Karpas-422 (cell line): ENCODE measurements at regions not wholly inside any gene's neighbourhood (a gene's known extent, or its start where the extent isn't known, plus 50 kb on each side); places are given as distances from the start of the nearest gene placed in this dataset.
A peak's percentile ranks its signal among the peaks of the same experiment; 100 is the strongest.

ENCODE experiments used
- DNase-seq: peaks from one replicate; pipeline ENCODE4 v3.0.0-alpha.2; 2015
- H2AFZ ChIP-seq: fragments of 200-600 bp; sonication (generic); 2 replicates; pipeline ENCODE4 v1.6.1; 2014; ENCODE audit warnings: antibody characterized with exemption, low read length, mixed read lengths
- H3K27ac ChIP-seq: fragments of 200-600 bp; sonication (generic); 2 replicates; pipeline ENCODE4 v1.5.1; 2014; ENCODE audit warnings: mild to moderate bottlenecking, low read length, moderate library complexity
- H3K27me3 ChIP-seq: fragments of 200-600 bp; sonication (generic); 2 replicates; pipeline ENCODE4 v1.6.1; 2014; ENCODE audit warnings: low read length, mixed read lengths
- H3K36me3 ChIP-seq: fragments of 200-600 bp; sonication (generic); 2 replicates; pipeline ENCODE4 v1.6.1; 2014; ENCODE audit warnings: low read length, mixed read lengths; ENCODE audit not compliant: insufficient read depth
- H3K4me1 ChIP-seq: fragments of 200-600 bp; sonication (generic); 2 replicates; pipeline ENCODE4 v1.6.1; 2014; ENCODE audit warnings: mild to moderate bottlenecking, low read length, mixed read lengths
- H3K4me2 ChIP-seq: fragments of 200-600 bp; sonication (generic); 2 replicates; pipeline ENCODE4 v1.6.1; 2014; ENCODE audit warnings: low read length, low read depth, mild to moderate bottlenecking; ENCODE audit not compliant: poor library complexity, severe bottlenecking
- H3K4me3 ChIP-seq: fragments of 200-600 bp; sonication (generic); 2 replicates; pipeline ENCODE4 v1.5.1; 2014; ENCODE audit warnings: mild to moderate bottlenecking, antibody characterized with exemption, low read length, mixed read lengths
- H3K79me2 ChIP-seq: fragments of 200-600 bp; sonication (generic); 2 replicates; pipeline ENCODE4 v1.6.1; 2014; ENCODE audit warnings: mild to moderate bottlenecking, low read length, mixed read lengths
- H3K9ac ChIP-seq: fragments of 200-600 bp; sonication (generic); 2 replicates; pipeline ENCODE4 v1.6.0; 2014; ENCODE audit warnings: low read length
- H3K9me2 ChIP-seq: fragments of 200-600 bp; sonication (generic), shearing (Covaris generic); replicated peaks from 2 replicates; pipeline ENCODE4 v1.6.0; 2014; ENCODE audit warnings: mild to moderate bottlenecking, low read length, moderate library complexity; ENCODE audit not compliant: insufficient read depth
- H3K9me3 ChIP-seq: fragments of 300-700, 200-600 bp; sonication (generic); 2 replicates; pipeline ENCODE4 v1.6.1; 2014; ENCODE audit warnings: low read length, mixed read lengths
- H4K20me1 ChIP-seq: fragments of 200-600 bp; sonication (generic); 2 replicates; pipeline ENCODE4 v1.6.1; 2014; ENCODE audit warnings: mild to moderate bottlenecking, antibody characterized with exemption, low read length, low read depth; ENCODE audit not compliant: insufficient read depth

DNA sequence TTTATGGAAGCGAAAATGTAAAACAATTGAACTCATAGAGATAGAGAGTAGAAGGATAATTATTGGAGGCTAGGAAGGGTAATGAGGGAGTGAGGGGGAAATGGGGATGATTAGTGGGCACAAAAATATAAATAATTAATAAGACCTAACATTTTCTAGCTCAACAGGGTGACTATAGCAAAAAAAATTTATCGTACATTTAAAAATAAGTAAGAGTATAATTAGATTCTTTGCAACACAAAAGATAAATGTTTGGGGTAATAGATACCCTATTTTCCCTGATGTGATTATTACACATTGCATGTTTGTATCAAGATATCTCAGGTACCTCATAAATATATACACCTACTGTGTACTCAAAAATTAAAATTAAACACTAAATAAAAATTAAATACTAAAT is 1070.0 kb downstream of the LRFN5 start:
- H4K20me1 ChIP-seq, result no peaks in the 10 kb centered on the region
- DNase-seq, result no peak
- H3K4me1 ChIP-seq, result peaks cover 6% of the 10 kb centered on the region; the same call in 1 of the 2 replicates
- no peak overlapping the region for H3K27ac ChIP-seq
- H3K9ac ChIP-seq, result no peak overlapping the region
- H2AFZ ChIP-seq, result no peak overlapping the region
- H3K4me2 ChIP-seq, result no peak overlapping the region
- H3K79me2 ChIP-seq, result no peaks in the 10 kb centered on the region
- no peaks in the 10 kb centered on the region for H3K9me3 ChIP-seq
- H3K4me3 ChIP-seq, result no peak overlapping the region
- no peaks in the 10 kb centered on the region for H3K9me2 ChIP-seq
- no peaks in the 10 kb centered on the region for H3K27me3 ChIP-seq
- no peaks in the 10 kb centered on the region for H3K36me3 ChIP-seq

DNA sequence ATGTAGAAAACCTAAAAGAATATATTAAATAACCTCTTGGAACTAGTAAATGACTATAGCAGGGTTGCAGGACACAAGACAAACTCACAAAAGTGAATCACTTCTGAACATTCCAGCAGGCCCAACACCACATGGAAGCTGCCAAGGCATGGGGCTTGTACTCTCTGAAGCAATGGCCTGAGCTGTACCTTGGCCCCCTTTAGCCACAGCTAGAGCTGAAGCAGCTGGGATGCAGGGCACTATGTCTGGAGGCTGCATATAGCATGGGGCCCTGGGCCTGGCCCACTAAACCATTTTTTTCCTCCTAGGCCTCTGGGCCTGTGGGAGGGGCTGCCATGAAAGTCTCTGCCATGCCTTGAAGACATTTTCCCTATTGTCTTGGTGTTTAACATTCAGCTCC is 1067.3 kb downstream of the LRFN5 start:
- no peak overlapping the region for H3K4me2 ChIP-seq
- no peaks in the 10 kb centered on the region; the same call in 1 of the 2 replicates for H3K36me3 ChIP-seq
- no peaks in the 10 kb centered on the region for H3K9me2 ChIP-seq
- 0 out of 2 replicates have a peak overlapping the region, but pooled peaks have one; percentile 6 for H2AFZ ChIP-seq
- peaks cover 6% of the 10 kb centered on the region; the same call in 1 of the 2 replicates for H3K4me1 ChIP-seq
- H3K27ac ChIP-seq, result no peak overlapping the region
- H3K27me3 ChIP-seq, result no peaks in the 10 kb centered on the region
- no peak for DNase-seq
- H3K79me2 ChIP-seq, result no peaks in the 10 kb centered on the region
- no peak overlapping the region for H3K4me3 ChIP-seq
- no peaks in the 10 kb centered on the region; the same call in 1 of the 2 replicates for H3K9me3 ChIP-seq
- H3K9ac ChIP-seq, result no peak overlapping the region
- H4K20me1 ChIP-seq, result no peaks in the 10 kb centered on the region

GRCh38 chr14:42671636-42672035 is 1065.0 kb downstream of the LRFN5 start:
- no peak overlapping the region for H3K4me2 ChIP-seq
- H3K27ac ChIP-seq, result no peak overlapping the region
- H3K27me3 ChIP-seq, result no peaks in the 10 kb centered on the region
- H3K9me2 ChIP-seq, result no peaks in the 10 kb centered on the region
- no peaks in the 10 kb centered on the region; the same call in 1 of the 2 replicates for H3K36me3 ChIP-seq
- H3K4me3 ChIP-seq, result no peak overlapping the region
- no peaks in the 10 kb centered on the region for H3K79me2 ChIP-seq
- H4K20me1 ChIP-seq, result no peaks in the 10 kb centered on the region
- no peaks in the 10 kb centered on the region; the same call in 1 of the 2 replicates for H3K9me3 ChIP-seq
- H3K4me1 ChIP-seq, result no peaks in the 10 kb centered on the region
- H2AFZ ChIP-seq, result peak overlapping the region; percentile 7; the same call in 1 of the 2 replicates
- DNase-seq, result no peak
- no peak overlapping the region for H3K9ac ChIP-seq

GRCh38 chr14:42665083-42665482 is 1058.4 kb downstream of the LRFN5 start:
- peak; percentile 80 for DNase-seq
- Histone ChIP-seq H3K27me3 (no peaks in the 10 kb centered on the region), H3K79me2 (no peaks in the 10 kb centered on the region), H3K36me3 (no peaks in the 10 kb centered on the region; the same call in 1 of the 2 replicates), H3K9me3 (peaks cover 4% of the 10 kb centered on the region), H3K9ac (no peak overlapping the region), H4K20me1 (no peaks in the 10 kb centered on the region), H3K4me2 (no peak overlapping the region), H3K4me1 (no peaks in the 10 kb centered on the region), H2AFZ (peak overlapping the region; percentile 4; the same call in 1 of the 2 replicates), H3K27ac (no peak overlapping the region), H3K4me3 (no peak overlapping the region), H3K9me2 (no peaks in the 10 kb centered on the region)

DNA sequence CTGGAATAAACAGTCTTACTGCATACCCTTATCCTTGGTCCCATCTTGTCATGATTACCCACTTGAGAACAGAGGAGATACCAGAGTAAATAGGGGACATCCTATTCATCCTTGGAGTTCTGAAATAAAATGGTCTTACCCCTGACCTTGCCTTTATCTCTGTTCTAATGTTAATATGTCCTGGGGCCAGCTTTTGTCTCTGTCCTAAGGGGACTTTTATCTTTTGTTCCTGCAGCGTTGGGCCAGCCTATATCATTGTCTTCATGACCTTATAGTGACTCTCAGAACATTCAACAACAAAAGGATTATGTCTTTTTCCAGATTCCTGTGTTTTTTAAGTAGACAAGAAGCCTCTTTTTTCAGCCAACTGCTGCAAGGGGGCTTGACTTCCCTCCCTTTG is 1057.5 kb downstream of the LRFN5 start:
- Histone ChIP-seq H2AFZ (no peak overlapping the region), H4K20me1 (no peaks in the 10 kb centered on the region), H3K4me2 (no peak overlapping the region), H3K27ac (no peak overlapping the region), H3K36me3 (no peaks in the 10 kb centered on the region), H3K27me3 (no peaks in the 10 kb centered on the region), H3K9me2 (no peaks in the 10 kb centered on the region), H3K4me1 (no peaks in the 10 kb centered on the region), H3K9me3 (peaks cover 4% of the 10 kb centered on the region), H3K4me3 (no peak overlapping the region), H3K9ac (no peak overlapping the region), H3K79me2 (no peaks in the 10 kb centered on the region)
- DNase-seq, result no peak

GRCh38 chr14:42654707-42655106 is 1048.0 kb downstream of the LRFN5 start:
- no peaks in the 10 kb centered on the region for H3K9me2 ChIP-seq
- no peak overlapping the region for H3K27ac ChIP-seq
- H3K79me2 ChIP-seq, result no peaks in the 10 kb centered on the region
- H3K4me3 ChIP-seq, result no peak overlapping the region
- H3K27me3 ChIP-seq, result no peaks in the 10 kb centered on the region
- no peak overlapping the region for H3K9ac ChIP-seq
- DNase-seq, result no peak
- no peaks in the 10 kb centered on the region for H4K20me1 ChIP-seq
- no peaks in the 10 kb centered on the region for H3K9me3 ChIP-seq
- H3K4me2 ChIP-seq, result no peak overlapping the region
- peak overlapping the region; percentile 35; the same call in 1 of the 2 replicates for H2AFZ ChIP-seq
- H3K36me3 ChIP-seq, result no peaks in the 10 kb centered on the region
- no peaks in the 10 kb centered on the region for H3K4me1 ChIP-seq

GRCh38 chr14:42642787-42643186 is 1036.1 kb downstream of the LRFN5 start:
- H3K79me2 ChIP-seq, result no peaks in the 10 kb centered on the region
- no peaks in the 10 kb centered on the region for H4K20me1 ChIP-seq
- H3K4me3 ChIP-seq, result no peak overlapping the region
- H3K27ac ChIP-seq, result no peak overlapping the region
- no peak overlapping the region for H3K9ac ChIP-seq
- H3K4me1 ChIP-seq, result no peaks in the 10 kb centered on the region
- no peaks in the 10 kb centered on the region for H3K9me2 ChIP-seq
- no peaks in the 10 kb centered on the region; the same call in 1 of the 2 replicates for H3K9me3 ChIP-seq
- no peaks in the 10 kb centered on the region for H3K27me3 ChIP-seq
- no peak overlapping the region for H3K4me2 ChIP-seq
- no peaks in the 10 kb centered on the region for H3K36me3 ChIP-seq
- no peak for DNase-seq
- peak overlapping the region; percentile 52; the same call in 1 of the 2 replicates for H2AFZ ChIP-seq

DNA sequence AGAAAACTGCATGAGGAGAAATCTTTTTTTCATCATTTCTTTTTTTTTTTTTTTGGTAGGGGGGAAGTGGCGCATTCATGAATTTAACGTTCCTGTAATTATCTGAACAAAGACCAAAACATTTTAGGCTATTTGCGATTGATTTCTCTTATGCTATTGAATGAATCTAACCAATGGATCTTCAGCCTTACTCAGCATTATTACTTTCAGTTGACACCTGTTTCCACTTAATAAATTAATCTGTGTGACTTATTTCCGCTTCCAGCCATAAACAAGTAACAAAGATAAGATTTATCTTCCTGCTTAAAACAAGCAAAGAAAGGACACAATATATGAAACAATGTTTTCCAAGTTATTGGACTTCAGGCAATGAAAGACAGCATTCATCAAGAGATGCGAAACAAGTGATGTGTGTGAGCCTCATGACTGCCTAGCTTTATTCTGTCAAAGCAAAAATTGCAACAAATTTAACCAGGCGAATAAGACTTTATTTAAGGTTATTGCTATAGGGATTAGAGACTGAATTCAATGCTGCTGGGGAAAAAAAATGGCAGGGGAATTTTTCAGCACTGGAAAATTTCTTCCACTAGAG is 1026.9 kb downstream of the LRFN5 start:
- no peak overlapping the region for H3K27ac ChIP-seq
- no peak overlapping the region for H3K4me2 ChIP-seq
- no peak overlapping the region for H3K4me3 ChIP-seq
- H3K27me3 ChIP-seq, result no peaks in the 10 kb centered on the region
- H3K4me1 ChIP-seq, result no peaks in the 10 kb centered on the region
- no peaks in the 10 kb centered on the region for H3K36me3 ChIP-seq
- DNase-seq, result no peak
- H3K79me2 ChIP-seq, result no peaks in the 10 kb centered on the region
- H3K9me3 ChIP-seq, result no peaks in the 10 kb centered on the region
- peak overlapping the region; percentile 93 for H2AFZ ChIP-seq
- H3K9ac ChIP-seq, result no peak overlapping the region
- no peaks in the 10 kb centered on the region for H4K20me1 ChIP-seq
- H3K9me2 ChIP-seq, result no peaks in the 10 kb centered on the region
